ENCODE measurements at regions not wholly inside any gene's neighbourhood (a gene's known extent, or its start where the extent isn't known, plus 50 kb on each side); places are given as distances from the start of the nearest gene placed in this dataset.

DNA sequence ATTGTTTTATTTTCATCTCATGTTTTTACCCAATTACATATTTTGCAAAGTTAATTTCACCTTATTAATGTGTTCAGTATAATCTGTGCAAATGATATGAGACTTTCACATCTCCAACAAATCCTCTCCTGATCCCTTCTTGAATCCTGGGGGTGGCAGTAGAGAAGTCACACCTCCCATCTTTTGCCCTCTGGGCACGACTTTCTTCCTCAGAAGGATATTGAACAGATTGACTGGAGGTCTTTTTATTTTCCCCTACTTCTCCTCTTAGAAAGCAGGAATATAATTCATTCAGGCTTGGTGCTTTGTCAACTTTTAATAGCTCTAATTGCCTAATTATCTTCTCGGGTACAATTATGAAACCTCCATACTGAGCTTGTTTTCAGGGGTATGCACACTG, 1037.1 kb upstream of the NUDT12 start:
- whole genome bisulfite sequencing, result 53% methylated on average over 2 of the region's 2 CpGs
- TF ChIP-seq FOXA2 (IDR thresholded peaks at IDR 0.05), result no peak
- TF ChIP-seq EGR1 (IDR thresholded peaks at IDR 0.05; ENCODE audit: low read depth in 2 of 2), result no peak
- TF ChIP-seq, protein P1, sequence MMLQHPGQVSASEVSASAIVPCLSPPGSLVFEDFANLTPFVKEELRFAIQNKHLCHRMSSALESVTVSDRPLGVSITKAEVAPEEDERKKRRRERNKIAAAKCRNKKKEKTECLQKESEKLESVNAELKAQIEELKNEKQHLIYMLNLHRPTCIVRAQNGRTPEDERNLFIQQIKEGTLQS (IDR thresholded peaks at IDR 0.05), result no peak
- no peak for TF ChIP-seq NR2F2 (IDR thresholded peaks at IDR 0.05)
- TF ChIP-seq, protein P2, sequence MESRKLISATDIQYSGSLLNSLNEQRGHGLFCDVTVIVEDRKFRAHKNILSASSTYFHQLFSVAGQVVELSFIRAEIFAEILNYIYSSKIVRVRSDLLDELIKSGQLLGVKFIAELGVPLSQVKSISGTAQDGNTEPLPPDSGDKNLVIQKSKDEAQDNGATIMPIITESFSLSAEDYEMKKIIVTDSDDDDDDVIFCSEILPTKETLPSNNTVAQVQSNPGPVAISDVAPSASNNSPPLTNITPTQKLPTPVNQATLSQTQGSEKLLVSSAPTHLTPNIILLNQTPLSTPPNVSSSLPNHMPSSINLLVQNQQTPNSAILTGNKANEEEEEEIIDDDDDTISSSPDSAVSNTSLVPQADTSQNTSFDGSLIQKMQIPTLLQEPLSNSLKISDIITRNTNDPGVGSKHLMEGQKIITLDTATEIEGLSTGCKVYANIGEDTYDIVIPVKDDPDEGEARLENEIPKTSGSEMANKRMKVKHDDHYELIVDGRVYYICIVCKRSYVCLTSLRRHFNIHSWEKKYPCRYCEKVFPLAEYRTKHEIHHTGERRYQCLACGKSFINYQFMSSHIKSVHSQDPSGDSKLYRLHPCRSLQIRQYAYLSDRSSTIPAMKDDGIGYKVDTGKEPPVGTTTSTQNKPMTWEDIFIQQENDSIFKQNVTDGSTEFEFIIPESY (IDR thresholded peaks at IDR 0.05), result no peak
- TF ChIP-seq RXRA (IDR thresholded peaks at IDR 0.05), result no peak
- TF ChIP-seq, protein P3, sequence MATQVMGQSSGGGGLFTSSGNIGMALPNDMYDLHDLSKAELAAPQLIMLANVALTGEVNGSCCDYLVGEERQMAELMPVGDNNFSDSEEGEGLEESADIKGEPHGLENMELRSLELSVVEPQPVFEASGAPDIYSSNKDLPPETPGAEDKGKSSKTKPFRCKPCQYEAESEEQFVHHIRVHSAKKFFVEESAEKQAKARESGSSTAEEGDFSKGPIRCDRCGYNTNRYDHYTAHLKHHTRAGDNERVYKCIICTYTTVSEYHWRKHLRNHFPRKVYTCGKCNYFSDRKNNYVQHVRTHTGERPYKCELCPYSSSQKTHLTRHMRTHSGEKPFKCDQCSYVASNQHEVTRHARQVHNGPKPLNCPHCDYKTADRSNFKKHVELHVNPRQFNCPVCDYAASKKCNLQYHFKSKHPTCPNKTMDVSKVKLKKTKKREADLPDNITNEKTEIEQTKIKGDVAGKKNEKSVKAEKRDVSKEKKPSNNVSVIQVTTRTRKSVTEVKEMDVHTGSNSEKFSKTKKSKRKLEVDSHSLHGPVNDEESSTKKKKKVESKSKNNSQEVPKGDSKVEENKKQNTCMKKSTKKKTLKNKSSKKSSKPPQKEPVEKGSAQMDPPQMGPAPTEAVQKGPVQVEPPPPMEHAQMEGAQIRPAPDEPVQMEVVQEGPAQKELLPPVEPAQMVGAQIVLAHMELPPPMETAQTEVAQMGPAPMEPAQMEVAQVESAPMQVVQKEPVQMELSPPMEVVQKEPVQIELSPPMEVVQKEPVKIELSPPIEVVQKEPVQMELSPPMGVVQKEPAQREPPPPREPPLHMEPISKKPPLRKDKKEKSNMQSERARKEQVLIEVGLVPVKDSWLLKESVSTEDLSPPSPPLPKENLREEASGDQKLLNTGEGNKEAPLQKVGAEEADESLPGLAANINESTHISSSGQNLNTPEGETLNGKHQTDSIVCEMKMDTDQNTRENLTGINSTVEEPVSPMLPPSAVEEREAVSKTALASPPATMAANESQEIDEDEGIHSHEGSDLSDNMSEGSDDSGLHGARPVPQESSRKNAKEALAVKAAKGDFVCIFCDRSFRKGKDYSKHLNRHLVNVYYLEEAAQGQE (IDR thresholded peaks at IDR 0.05), result no peak
- TF ChIP-seq HNF4G (IDR thresholded peaks at IDR 0.05), result no peak
- H3K27me3 ChIP-seq (ENCODE audit: control insufficient read depth in 4 of 4, insufficient read depth in 4 of 4, low read length in 3 of 4), result no peaks in the 10 kb centered on the region
- H3K9me3 ChIP-seq (ENCODE audit: control insufficient read depth in 4 of 4, low read length in 3 of 4), result peaks cover 0 to 6% (median 2%) of the 10 kb centered on the region in 4 donors
- no peak for DNase-seq (ENCODE audit: low spot score)
- no peaks in the 10 kb centered on the region for H3K4me1 ChIP-seq (ENCODE audit: control insufficient read depth in 4 of 4, insufficient read depth in 4 of 4, low read length in 3 of 4)
- no peaks in the 10 kb centered on the region for H3K36me3 ChIP-seq (ENCODE audit: control insufficient read depth in 4 of 4, insufficient read depth in 3 of 4, low read depth in 1 of 4, low read length in 3 of 4)
- no peak overlapping the region for H3K27ac ChIP-seq (ENCODE audit: low read depth in 1 of 2, low read length in 2 of 2)
- no peak overlapping the region for H3K9ac ChIP-seq (ENCODE audit: low read depth in 1 of 2, low read length in 2 of 2)
- H3K4me3 ChIP-seq (ENCODE audit: low read depth in 1 of 3, low read length in 3 of 3), result no peak overlapping the region

DNA sequence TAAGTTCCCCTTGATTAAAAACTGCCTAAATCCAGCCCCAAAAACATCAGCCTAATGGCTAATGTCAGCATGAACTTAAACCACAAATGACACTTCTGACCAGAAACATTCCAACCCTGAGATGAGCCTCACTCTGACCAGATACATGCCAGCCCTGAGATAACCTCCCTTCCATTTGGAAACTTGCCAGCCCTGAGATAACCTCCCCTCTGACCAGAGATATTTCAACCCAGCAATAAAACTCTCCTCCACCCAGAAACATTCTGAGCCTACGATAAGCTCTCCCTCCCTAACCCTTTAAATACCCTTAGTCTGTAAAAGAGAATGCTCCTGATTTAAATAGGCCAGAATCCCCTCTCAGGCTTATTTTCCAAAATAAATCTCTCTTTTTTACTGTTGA, 1035.7 kb upstream of the NUDT12 start:
- WGBS, result 0% methylated on average over 1 of the region's 1 CpG
- no peaks in the 10 kb centered on the region for H3K4me1 ChIP-seq (ENCODE audit: control insufficient read depth in 4 of 4, insufficient read depth in 4 of 4, low read length in 3 of 4)
- no peaks in the 10 kb centered on the region for H3K36me3 ChIP-seq (ENCODE audit: control insufficient read depth in 4 of 4, insufficient read depth in 3 of 4, low read depth in 1 of 4, low read length in 3 of 4)
- peaks cover 0 to 8% (median 4%) of the 10 kb centered on the region in 4 donors for H3K9me3 ChIP-seq (ENCODE audit: control insufficient read depth in 4 of 4, low read length in 3 of 4)
- H3K27ac ChIP-seq (ENCODE audit: low read depth in 1 of 2, low read length in 2 of 2), result no peak overlapping the region
- H3K27me3 ChIP-seq (ENCODE audit: control insufficient read depth in 4 of 4, insufficient read depth in 4 of 4, low read length in 3 of 4), result no peaks in the 10 kb centered on the region
- no peak overlapping the region for H3K4me3 ChIP-seq (ENCODE audit: low read depth in 1 of 3, low read length in 3 of 3)
- no peak for DNase-seq (ENCODE audit: low spot score)
- H3K9ac ChIP-seq (ENCODE audit: low read depth in 1 of 2, low read length in 2 of 2), result no peak overlapping the region
- no peak for TF ChIP-seq JUND (IDR thresholded peaks at IDR 0.05)
- TF ChIP-seq YY1 (IDR thresholded peaks at IDR 0.05), result no peak
- no peak for TF ChIP-seq GABPA (IDR thresholded peaks at IDR 0.05 in 1 of 2, conservative IDR thresholded peaks at IDR 0.05 in 1 of 2)
- no peak for TF ChIP-seq SP1 (IDR thresholded peaks at IDR 0.05)
- no peak for TF ChIP-seq RAD21 (IDR thresholded peaks at IDR 0.05)
- no peak for TF ChIP-seq RXRA (IDR thresholded peaks at IDR 0.05)
- TF ChIP-seq FOXA2 (IDR thresholded peaks at IDR 0.05), result no peak
- no peak for TF ChIP-seq EGR1 (IDR thresholded peaks at IDR 0.05; ENCODE audit: low read depth in 2 of 2)
- TF ChIP-seq TAF1 (conservative IDR thresholded peaks at IDR 0.05), result no peak
- TF ChIP-seq, protein P3 (IDR thresholded peaks at IDR 0.05), result no peak
- TF ChIP-seq, protein P4, sequence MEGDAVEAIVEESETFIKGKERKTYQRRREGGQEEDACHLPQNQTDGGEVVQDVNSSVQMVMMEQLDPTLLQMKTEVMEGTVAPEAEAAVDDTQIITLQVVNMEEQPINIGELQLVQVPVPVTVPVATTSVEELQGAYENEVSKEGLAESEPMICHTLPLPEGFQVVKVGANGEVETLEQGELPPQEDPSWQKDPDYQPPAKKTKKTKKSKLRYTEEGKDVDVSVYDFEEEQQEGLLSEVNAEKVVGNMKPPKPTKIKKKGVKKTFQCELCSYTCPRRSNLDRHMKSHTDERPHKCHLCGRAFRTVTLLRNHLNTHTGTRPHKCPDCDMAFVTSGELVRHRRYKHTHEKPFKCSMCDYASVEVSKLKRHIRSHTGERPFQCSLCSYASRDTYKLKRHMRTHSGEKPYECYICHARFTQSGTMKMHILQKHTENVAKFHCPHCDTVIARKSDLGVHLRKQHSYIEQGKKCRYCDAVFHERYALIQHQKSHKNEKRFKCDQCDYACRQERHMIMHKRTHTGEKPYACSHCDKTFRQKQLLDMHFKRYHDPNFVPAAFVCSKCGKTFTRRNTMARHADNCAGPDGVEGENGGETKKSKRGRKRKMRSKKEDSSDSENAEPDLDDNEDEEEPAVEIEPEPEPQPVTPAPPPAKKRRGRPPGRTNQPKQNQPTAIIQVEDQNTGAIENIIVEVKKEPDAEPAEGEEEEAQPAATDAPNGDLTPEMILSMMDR (IDR thresholded peaks at IDR 0.05; ENCODE audit: low read depth, low read length, missing input control), result no peak
- TF ChIP-seq HNF4A (conservative IDR thresholded peaks at IDR 0.05), result no peak
- no peak for TF ChIP-seq HNF4G (IDR thresholded peaks at IDR 0.05)
- no peak for TF ChIP-seq NR2F2 (IDR thresholded peaks at IDR 0.05)
- TF ChIP-seq, protein P2 (IDR thresholded peaks at IDR 0.05), result no peak
- TF ChIP-seq FOXA1 (IDR thresholded peaks at IDR 0.05), result no peak
- TF ChIP-seq, protein P5, sequence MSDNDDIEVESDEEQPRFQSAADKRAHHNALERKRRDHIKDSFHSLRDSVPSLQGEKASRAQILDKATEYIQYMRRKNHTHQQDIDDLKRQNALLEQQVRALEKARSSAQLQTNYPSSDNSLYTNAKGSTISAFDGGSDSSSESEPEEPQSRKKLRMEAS (IDR thresholded peaks at IDR 0.05), result no peak

Measured in liver (tissue), 8 donors.